ENCODE measurements at regions not wholly inside any gene's neighbourhood (a gene's known extent, or its start where the extent isn't known, plus 50 kb on each side); places are given as distances from the start of the nearest gene placed in this dataset.

GRCh38 chr9:118038713-118039112 is 334.5 kb downstream of the TLR4 start:
- no peaks in the 10 kb centered on the region for H4K20me1 ChIP-seq (ENCODE audit: insufficient read depth, low read length, poor library complexity, severe bottlenecking)
- no peak for TF ChIP-seq EZH2phosphoT487 (IDR thresholded peaks at IDR 0.05; ENCODE audit: borderline replicate concordance)
- TF ChIP-seq, protein P1, sequence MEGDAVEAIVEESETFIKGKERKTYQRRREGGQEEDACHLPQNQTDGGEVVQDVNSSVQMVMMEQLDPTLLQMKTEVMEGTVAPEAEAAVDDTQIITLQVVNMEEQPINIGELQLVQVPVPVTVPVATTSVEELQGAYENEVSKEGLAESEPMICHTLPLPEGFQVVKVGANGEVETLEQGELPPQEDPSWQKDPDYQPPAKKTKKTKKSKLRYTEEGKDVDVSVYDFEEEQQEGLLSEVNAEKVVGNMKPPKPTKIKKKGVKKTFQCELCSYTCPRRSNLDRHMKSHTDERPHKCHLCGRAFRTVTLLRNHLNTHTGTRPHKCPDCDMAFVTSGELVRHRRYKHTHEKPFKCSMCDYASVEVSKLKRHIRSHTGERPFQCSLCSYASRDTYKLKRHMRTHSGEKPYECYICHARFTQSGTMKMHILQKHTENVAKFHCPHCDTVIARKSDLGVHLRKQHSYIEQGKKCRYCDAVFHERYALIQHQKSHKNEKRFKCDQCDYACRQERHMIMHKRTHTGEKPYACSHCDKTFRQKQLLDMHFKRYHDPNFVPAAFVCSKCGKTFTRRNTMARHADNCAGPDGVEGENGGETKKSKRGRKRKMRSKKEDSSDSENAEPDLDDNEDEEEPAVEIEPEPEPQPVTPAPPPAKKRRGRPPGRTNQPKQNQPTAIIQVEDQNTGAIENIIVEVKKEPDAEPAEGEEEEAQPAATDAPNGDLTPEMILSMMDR (conservative IDR thresholded peaks at IDR 0.05; ENCODE audit: low read length), result no peak
- H3K4me3 ChIP-seq (ENCODE audit: low read length, poor library complexity, severe bottlenecking), result no peak overlapping the region
- H3K9ac ChIP-seq (ENCODE audit: low read depth, low read length, poor library complexity, severe bottlenecking), result no peak overlapping the region
- H3K9me3 ChIP-seq (ENCODE audit: insufficient read depth, low read depth, low read length), result no peaks in the 10 kb centered on the region
- H3K4me1 ChIP-seq (ENCODE audit: insufficient read depth, low read length, poor library complexity, severe bottlenecking), result no peaks in the 10 kb centered on the region
- no peak overlapping the region for H3K4me2 ChIP-seq (ENCODE audit: low read depth, low read length, poor library complexity, severe bottlenecking)
- no peaks in the 10 kb centered on the region for H3K36me3 ChIP-seq (ENCODE audit: insufficient read depth, low read length)
- H3F3A ChIP-seq (ENCODE audit: low read depth), result no peaks in the 10 kb centered on the region
- H2AFZ ChIP-seq (ENCODE audit: low read length), result no peak overlapping the region
- H3K9me2 ChIP-seq (replicated peaks; ENCODE audit: low read depth, low read length), result no peaks in the 10 kb centered on the region
- no peaks in the 10 kb centered on the region for H3K27me3 ChIP-seq (ENCODE audit: insufficient read depth, low read length, poor library complexity, severe bottlenecking)
- H3K79me2 ChIP-seq (ENCODE audit: insufficient read depth, low read length), result no peaks in the 10 kb centered on the region

- no peaks in the 10 kb centered on the region for H3K79me2 ChIP-seq (ENCODE audit: insufficient read depth, low read length)
- H3K4me2 ChIP-seq (ENCODE audit: low read depth, low read length, poor library complexity, severe bottlenecking), result no peak overlapping the region
- no peaks in the 10 kb centered on the region for H3K9me2 ChIP-seq (replicated peaks; ENCODE audit: low read depth, low read length)
- H3K4me1 ChIP-seq (ENCODE audit: insufficient read depth, low read length, poor library complexity, severe bottlenecking), result no peaks in the 10 kb centered on the region
- no peaks in the 10 kb centered on the region for H3K36me3 ChIP-seq (ENCODE audit: insufficient read depth, low read length)
- no peak overlapping the region for H2AFZ ChIP-seq (ENCODE audit: low read length)
- H3K9me3 ChIP-seq (ENCODE audit: insufficient read depth, low read depth, low read length), result no peaks in the 10 kb centered on the region
- H3K4me3 ChIP-seq (ENCODE audit: low read length, poor library complexity, severe bottlenecking), result no peak overlapping the region
- H3F3A ChIP-seq (ENCODE audit: low read depth), result no peaks in the 10 kb centered on the region
- H4K20me1 ChIP-seq (ENCODE audit: insufficient read depth, low read length, poor library complexity, severe bottlenecking), result peaks cover 5% of the 10 kb centered on the region
- no peak overlapping the region for H3K9ac ChIP-seq (ENCODE audit: low read depth, low read length, poor library complexity, severe bottlenecking)
- no peak for TF ChIP-seq EZH2phosphoT487 (IDR thresholded peaks at IDR 0.05; ENCODE audit: borderline replicate concordance)
- TF ChIP-seq, protein P1 (conservative IDR thresholded peaks at IDR 0.05; ENCODE audit: low read length), result no peak
- no peaks in the 10 kb centered on the region for H3K27me3 ChIP-seq (ENCODE audit: insufficient read depth, low read length, poor library complexity, severe bottlenecking)
These were observed 354.0 kb downstream of the TLR4 start for GRCh38 chr9:118058227-118058626.

- Histone ChIP-seq H3K79me2 (ENCODE audit: insufficient read depth, low read length) (no peaks in the 10 kb centered on the region), H3K27me3 (ENCODE audit: insufficient read depth, low read length, poor library complexity, severe bottlenecking) (no peaks in the 10 kb centered on the region), H4K20me1 (ENCODE audit: insufficient read depth, low read length, poor library complexity, severe bottlenecking) (peaks cover 5% of the 10 kb centered on the region), H3K4me3 (ENCODE audit: low read length, poor library complexity, severe bottlenecking) (no peak overlapping the region), H3K9ac (ENCODE audit: low read depth, low read length, poor library complexity, severe bottlenecking) (no peak overlapping the region), H3K4me2 (ENCODE audit: low read depth, low read length, poor library complexity, severe bottlenecking) (no peak overlapping the region), H3K9me2 (replicated peaks; ENCODE audit: low read depth, low read length) (no peaks in the 10 kb centered on the region), H2AFZ (ENCODE audit: low read length) (no peak overlapping the region), H3K9me3 (ENCODE audit: insufficient read depth, low read depth, low read length) (no peaks in the 10 kb centered on the region), H3K4me1 (ENCODE audit: insufficient read depth, low read length, poor library complexity, severe bottlenecking) (no peaks in the 10 kb centered on the region), H3K36me3 (ENCODE audit: insufficient read depth, low read length) (no peaks in the 10 kb centered on the region), H3F3A (ENCODE audit: low read depth) (no peaks in the 10 kb centered on the region)
- no peak for TF ChIP-seq EZH2phosphoT487 (IDR thresholded peaks at IDR 0.05; ENCODE audit: borderline replicate concordance)
These were observed 355.5 kb downstream of the TLR4 start for GRCh38 chr9:118059484-118060278.

DNA sequence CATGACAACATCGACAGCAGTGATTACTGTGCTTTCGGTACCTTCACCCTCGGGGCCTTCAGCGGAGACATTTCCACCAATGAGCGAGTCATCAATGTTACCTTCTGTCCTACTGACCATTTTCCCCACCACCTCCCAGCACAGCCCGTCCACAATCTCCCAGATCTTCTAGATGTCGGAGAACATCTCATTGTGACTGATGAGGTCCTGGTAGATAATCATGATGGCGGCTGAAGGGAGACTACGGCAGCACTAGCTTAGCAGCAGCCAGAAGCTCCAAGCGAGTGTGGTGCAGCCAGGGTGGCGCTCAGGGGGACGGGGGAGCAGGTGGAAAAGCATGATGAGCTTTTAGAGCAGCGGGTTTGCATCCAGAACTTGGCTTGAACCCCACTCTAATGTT is 379.0 kb downstream of the TLR4 start:
- no peaks in the 10 kb centered on the region for H4K20me1 ChIP-seq (ENCODE audit: insufficient read depth, low read length, poor library complexity, severe bottlenecking)
- no peak overlapping the region for H3K4me3 ChIP-seq (ENCODE audit: low read length, poor library complexity, severe bottlenecking)
- H3K9ac ChIP-seq (ENCODE audit: low read depth, low read length, poor library complexity, severe bottlenecking), result no peak overlapping the region
- H3K4me1 ChIP-seq (ENCODE audit: insufficient read depth, low read length, poor library complexity, severe bottlenecking), result no peaks in the 10 kb centered on the region
- no peak overlapping the region for H3K4me2 ChIP-seq (ENCODE audit: low read depth, low read length, poor library complexity, severe bottlenecking)
- no peaks in the 10 kb centered on the region for H3K9me3 ChIP-seq (ENCODE audit: insufficient read depth, low read depth, low read length)
- TF ChIP-seq, protein P1 (conservative IDR thresholded peaks at IDR 0.05; ENCODE audit: low read length), result no peak
- no peak for TF ChIP-seq EZH2phosphoT487 (IDR thresholded peaks at IDR 0.05; ENCODE audit: borderline replicate concordance)
- H3K79me2 ChIP-seq (ENCODE audit: insufficient read depth, low read length), result no peaks in the 10 kb centered on the region
- H3F3A ChIP-seq (ENCODE audit: low read depth), result no peaks in the 10 kb centered on the region
- H3K27me3 ChIP-seq (ENCODE audit: insufficient read depth, low read length, poor library complexity, severe bottlenecking), result no peaks in the 10 kb centered on the region
- no peaks in the 10 kb centered on the region for H3K36me3 ChIP-seq (ENCODE audit: insufficient read depth, low read length)
- H3K9me2 ChIP-seq (replicated peaks; ENCODE audit: low read depth, low read length), result no peaks in the 10 kb centered on the region
- no peak overlapping the region for H2AFZ ChIP-seq (ENCODE audit: low read length)
